GM19328 (cell line): ENCODE measurements at regions not wholly inside any gene's neighbourhood (a gene's known extent, or its start where the extent isn't known, plus 50 kb on each side); places are given as distances from the start of the nearest gene placed in this dataset.

Experiments used
- ATAC-seq: cut with Tn5 transposase; IDR thresholded peaks from one replicate; pipeline ENCODE4 v1.9.1; 2021; ENCODE audit warnings: mild to moderate bottlenecking, moderate library complexity; ENCODE audit not compliant: unreplicated experiment

DNA sequence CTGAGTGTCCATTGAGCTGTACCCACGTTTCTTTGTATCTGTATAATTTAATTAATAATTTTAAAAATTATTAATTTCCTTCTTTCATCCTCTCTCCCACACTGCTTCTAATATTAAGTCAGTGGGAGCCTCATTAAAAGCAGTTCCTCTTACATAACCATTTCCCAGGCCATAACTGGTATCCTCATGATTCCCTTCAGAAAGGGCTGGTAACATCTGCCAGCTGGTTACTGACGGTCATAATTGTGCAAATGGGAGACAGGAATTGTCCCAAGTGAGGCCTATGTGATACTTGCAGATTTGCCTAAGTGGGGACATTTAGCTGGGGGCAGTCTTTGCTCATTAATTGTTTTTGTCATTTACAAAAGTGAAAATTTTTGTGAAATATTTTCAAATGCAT, 69.0 kb upstream of the SPAG17 start:
- no peak for ATAC-seq

DNA sequence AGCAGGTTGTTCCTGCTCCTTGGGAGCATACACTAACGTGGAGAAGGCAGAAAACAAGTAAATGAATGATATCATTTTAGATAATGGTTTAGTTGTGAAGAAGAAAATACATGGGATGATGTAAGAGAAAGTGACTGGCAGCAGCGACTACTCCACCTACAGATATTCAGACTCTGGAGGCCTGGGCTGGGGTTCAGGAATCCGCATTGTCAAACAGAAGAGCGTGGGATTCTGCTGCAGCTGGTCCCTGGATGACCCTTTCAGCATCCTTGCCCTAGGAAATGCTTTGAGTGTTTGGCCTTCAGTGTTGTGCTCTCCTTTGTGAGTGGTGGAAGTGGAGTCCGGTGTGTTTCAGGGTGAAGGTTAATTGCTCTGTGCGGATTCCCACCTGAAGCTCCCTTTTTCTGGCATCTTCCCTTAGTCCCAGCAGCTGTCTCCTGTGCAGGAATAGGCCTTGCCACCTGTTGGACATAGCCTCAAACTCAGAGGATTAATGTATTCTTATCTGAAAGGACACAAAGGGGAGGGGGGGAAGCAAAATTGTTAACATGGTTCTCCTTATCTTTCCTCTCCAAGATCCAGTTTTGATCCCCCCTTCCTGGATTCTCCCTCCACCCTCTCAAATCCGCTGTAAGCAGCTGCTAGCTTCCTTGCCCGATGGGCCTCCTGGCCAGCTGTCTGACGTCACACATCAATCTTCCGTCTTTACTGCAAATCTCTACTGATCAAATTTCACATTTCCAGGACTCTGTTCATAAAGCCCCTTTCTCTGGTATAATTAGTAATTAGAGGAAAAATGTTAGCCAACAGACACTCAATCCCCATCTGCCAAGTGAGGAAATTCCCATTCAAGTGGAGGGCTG, 68.3 kb upstream of the SPAG17 start:
- no peak for ATAC-seq

DNA sequence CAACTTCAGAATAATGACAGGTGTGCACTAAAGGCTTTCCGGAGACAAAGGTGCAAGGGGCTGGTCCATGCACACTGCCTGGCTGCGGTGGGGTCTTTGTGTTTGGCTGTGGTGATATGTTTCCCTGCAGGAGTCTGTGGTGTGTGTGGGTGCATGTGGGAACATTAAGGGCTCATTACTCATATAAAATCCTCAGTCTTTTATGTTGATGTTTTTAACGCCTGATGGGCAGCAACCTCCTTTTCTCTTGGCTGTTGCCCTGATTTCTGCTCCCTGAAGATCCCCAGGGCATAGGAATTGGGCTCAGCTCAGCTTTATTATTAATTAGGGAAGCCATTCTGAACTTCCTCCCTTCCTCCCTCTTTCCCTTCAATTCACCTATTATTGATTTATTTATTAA, 67.6 kb upstream of the SPAG17 start:
- ATAC-seq = no peak

DNA sequence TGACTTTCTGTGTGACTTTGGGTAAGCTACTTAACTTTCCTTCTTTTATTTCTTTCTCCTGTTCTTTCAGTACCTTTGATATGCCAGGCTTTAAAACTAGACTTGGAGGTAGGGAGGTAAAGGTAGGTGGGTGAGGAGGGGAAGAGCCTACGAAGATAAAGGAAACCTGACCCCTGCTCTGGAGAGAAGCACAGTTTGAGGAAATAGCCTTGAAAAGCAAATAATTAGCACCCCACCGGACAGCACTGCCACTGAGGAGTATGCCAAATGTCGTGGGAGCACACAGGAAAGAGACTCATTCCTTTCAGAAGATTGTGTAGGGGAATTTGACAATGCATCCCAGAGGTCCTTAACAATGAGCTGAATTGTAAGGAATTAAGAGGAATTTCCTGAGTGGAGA, 65.2 kb upstream of the SPAG17 start:
- ATAC-seq = no peak

DNA sequence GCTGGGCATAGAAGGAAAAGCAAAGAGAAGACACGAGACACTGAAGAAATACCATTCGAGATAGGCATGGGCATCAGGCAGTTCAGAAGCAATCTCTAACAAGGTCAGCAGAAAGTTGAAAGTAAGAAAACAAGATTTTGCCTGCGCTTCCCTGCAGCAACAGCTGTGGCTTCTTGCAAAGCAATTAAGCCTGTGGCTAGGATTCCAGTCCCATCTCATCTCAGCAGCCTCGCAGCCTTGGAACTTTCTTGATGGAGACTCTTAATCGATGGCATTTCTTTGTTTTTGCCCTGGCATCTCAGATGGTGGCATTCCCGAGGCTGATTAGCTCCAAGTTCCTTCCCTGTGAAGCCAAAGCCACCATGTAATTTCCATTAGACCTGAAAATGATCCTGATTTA, 64.6 kb upstream of the SPAG17 start:
- ATAC-seq = no peak

DNA sequence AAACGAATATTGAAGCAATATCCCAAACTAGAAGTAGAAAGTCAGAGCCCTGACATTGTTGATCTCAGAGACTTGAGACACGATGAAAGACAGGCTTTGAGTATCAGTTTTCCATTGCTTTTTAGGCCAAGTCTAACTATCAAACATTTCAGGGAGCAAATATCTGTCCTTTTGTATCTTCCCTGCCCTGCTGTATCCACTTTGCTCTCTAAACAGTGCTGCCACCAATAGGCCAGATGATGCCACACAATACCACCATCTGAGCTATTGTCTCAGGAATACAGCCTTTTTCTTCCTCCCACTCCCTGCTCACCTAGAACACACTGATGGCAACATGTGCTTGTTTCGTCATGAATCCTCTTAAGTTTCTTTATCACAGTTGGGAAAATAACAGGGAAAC, 62.6 kb upstream of the SPAG17 start:
- no peak for ATAC-seq

DNA sequence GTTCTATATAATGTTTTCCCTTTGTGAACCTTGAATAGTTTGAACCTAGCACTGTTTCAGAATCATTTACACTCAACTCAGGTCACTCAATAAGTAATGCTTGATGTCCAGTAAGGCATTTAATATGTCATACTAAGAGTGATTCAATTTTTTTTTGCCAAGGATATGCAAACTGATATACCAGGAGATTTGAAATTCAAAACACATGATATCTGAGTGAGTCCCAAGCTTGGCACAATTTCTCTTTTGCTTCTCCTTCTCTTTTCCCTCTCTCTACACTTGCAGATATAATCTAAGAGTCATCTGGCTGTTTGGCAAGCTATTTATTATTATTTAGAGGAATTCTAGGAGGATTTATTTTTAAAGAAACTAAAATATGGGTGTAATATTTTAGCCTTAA, 61.6 kb upstream of the SPAG17 start:
- ATAC-seq = no peak

DNA sequence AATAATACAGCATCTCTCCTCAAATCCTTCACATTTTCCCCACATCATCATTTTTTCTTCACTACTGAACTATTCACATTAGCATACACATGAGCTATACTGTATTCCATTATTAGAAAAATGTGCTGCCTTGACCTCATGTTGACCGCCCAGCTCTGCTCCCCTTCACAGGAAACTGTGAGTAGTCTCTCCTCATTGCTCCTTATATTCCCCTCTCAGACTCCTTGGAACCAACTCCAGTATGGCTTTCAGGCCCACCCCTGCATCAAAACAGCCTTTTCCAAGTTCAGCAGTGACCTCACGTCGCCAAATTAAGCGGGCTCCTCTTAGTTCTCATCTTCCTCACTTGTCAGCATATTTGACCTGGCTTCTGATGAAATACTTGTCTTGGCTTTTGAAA, 59.2 kb upstream of the SPAG17 start:
- no peak for ATAC-seq

DNA sequence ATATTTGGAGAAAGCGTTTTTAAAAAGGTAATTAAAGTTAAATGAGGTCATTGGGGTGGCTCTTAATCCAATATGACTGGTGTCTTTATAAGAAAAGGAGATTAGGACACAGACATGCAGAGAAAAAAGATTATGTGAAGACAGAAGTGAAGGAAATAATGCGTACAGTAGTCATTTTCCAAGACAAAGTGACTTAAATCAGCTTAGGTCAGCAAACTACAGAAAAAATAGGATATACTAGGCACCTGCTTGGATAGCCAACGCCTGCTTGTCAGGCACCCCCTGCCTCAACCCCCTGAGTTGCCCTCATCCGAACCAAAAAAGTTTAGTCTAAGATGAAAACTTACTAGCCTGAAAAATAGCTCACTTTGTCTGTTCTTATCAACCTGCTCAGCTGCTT, 58.2 kb upstream of the SPAG17 start:
- no peak for ATAC-seq
